ENCODE measurements at regions not wholly inside any gene's neighbourhood (a gene's known extent, or its start where the extent isn't known, plus 50 kb on each side); places are given as distances from the start of the nearest gene placed in this dataset.
"Not testable (repeated sequence)": the region's sequence is repeated elsewhere in the genome, so short reads cannot be mapped to it uniquely, and the experiment has no call there.

GRCh38 chr1:214864896-214865688 lies 217.4 kb upstream of the KCNK2 start:
- no peak for DNase-seq

GRCh38 chr1:214870426-214870825 lies 212.1 kb upstream of the KCNK2 start:
- DNase-seq: not testable (repeated sequence)

- no peak for DNase-seq
These were observed 201.6 kb upstream of the KCNK2 start for GRCh38 chr1:214880956-214881355.

- DNase-seq: no peak
These were observed 199.9 kb upstream of the KCNK2 start for GRCh38 chr1:214882616-214883015.

GRCh38 chr1:214895011-214895600 lies 187.4 kb upstream of the KCNK2 start:
- DNase-seq: no peak

- no peak for DNase-seq
These were observed 185.6 kb upstream of the KCNK2 start for GRCh38 chr1:214896921-214897320.

- no peak for DNase-seq
These were observed 185.0 kb upstream of the KCNK2 start for GRCh38 chr1:214897581-214897980.

- DNase-seq: no peak
These were observed 184.4 kb upstream of the KCNK2 start for GRCh38 chr1:214898161-214898560.

GRCh38 chr1:214898718-214899117 lies 183.8 kb upstream of the KCNK2 start:
- no peak for DNase-seq

GRCh38 chr1:214899908-214900460 lies 182.6 kb upstream of the KCNK2 start:
- DNase-seq: no peak

GRCh38 chr1:214900590-214900989 lies 181.9 kb upstream of the KCNK2 start:
- DNase-seq: no peak

GRCh38 chr1:214901718-214902117 lies 180.8 kb upstream of the KCNK2 start:
- peak; percentile 19 to 63 for DNase-seq

- DNase-seq: peak in 1 of 2 experiments; percentile 31
These were observed 179.8 kb upstream of the KCNK2 start for GRCh38 chr1:214902636-214903320.

- DNase-seq: no peak
These were observed 170.4 kb upstream of the KCNK2 start for GRCh38 chr1:214912127-214912526.

GRCh38 chr1:214913966-214914365 lies 168.6 kb upstream of the KCNK2 start:
- no peak for DNase-seq

- no peak for DNase-seq
These were observed 165.4 kb upstream of the KCNK2 start for GRCh38 chr1:214917081-214917635.

- DNase-seq: no peak
These were observed 163.8 kb upstream of the KCNK2 start for GRCh38 chr1:214918745-214919144.

GRCh38 chr1:214920337-214920736 lies 162.2 kb upstream of the KCNK2 start:
- no peak for DNase-seq

GRCh38 chr1:214923278-214923915 lies 159.1 kb upstream of the KCNK2 start:
- no peak for DNase-seq

GRCh38 chr1:214927796-214928195 lies 154.7 kb upstream of the KCNK2 start:
- DNase-seq: no peak

GRCh38 chr1:214928574-214928973 lies 154.0 kb upstream of the KCNK2 start:
- DNase-seq: no peak

GRCh38 chr1:214933375-214933774 lies 149.2 kb upstream of the KCNK2 start:
- DNase-seq: no peak

- no peak for DNase-seq
These were observed 148.5 kb upstream of the KCNK2 start for GRCh38 chr1:214934045-214934444.

All from SW 1271 (cell line).